CD4-positive, alpha-beta T cell treated with Interleukin-1 beta for 1 hour (primary cell): ENCODE measurements at regions not wholly inside any gene's neighbourhood (a gene's known extent, or its start where the extent isn't known, plus 50 kb on each side); places are given as distances from the start of the nearest gene placed in this dataset.

Experiments used
- DNase-seq, 2 donors: peaks; one replicate each; pipeline ENCODE4 v3.0.0-alpha.2; 2020 to 2022

DNA sequence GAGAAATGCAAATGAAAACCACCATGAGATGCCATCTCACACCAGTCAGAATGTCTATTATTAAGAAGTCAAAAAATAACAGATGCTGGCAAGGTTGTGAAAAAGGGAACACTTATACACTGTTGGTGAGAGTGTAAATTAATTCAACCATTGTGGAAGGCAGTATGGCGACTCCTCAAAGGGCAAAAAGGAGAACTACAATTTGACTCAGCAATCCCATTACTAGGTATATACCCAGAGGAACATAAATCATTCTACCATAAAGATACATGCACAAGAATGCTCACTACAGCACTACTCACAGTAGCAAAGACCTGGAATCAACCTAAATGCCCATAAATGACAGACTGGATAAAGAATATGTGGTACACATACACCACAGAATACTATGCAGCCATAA lies 161.1 kb upstream of the PDGFD start:
- DNase-seq: no peak

- DNase-seq: no peak
These were observed 160.3 kb upstream of the PDGFD start for GRCh38 chr11:104324276-104324675.

- DNase-seq: no peak
These were observed 159.9 kb upstream of the PDGFD start for GRCh38 chr11:104323841-104324240.

GRCh38 chr11:104322696-104323095 lies 158.7 kb upstream of the PDGFD start:
- no peak for DNase-seq

DNA sequence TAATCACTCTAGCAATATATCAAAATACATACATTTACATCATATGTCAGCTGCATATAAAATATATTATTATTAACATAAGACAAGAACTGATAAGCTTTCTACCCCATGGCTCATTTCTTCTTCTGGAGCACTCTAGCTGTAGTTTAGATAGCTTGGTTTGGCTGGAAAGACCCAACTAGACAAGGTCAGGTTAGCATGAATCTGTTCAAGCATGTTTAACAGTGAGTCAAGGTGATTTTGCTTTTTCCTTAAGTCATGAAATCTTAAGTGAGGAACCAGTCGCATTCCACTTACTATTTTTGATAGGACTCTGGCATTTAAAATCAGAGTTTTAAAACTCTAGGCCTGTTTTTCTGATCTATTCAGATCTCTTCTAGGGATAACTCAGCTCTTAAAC lies 157.0 kb upstream of the PDGFD start:
- DNase-seq: no peak

DNA sequence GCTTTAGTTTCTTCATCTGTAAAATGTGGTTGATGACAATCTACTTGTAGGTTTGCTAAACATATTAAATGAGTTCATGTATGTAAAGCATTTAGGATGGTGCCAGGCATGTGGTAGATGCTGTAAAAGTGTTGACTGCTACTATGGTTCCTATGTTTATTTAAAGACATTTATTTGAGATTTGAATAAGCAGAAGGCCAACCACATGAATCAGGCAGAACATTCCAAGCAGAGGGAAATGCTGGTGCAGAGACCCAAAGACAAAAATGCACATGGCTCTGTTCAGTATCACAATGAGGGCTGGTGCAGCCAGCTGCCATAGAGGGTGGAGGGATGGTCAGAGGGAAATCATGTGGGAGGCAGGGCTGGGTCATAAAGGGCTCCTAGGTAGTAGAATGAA lies 156.2 kb upstream of the PDGFD start:
- DNase-seq: no peak

DNA sequence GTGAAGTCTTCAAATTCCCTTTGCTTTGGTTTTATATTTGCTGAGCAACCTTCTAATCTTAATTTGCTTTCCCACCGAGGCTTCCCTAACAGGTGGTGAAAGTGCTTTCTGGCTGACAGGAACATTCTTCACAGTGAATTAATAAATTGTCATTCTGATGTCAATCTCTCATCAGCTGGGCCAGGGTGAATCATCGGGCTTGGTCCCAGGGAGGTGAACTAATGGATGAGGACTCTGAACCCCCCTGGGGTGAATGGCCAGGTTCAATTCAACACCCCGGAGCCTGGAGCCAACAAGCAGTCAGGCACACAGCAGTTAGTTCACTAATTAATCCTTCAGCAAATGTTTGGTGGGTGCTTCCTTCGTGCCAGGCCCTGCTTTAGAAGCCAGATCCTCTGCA lies 155.4 kb upstream of the PDGFD start:
- no peak for DNase-seq

DNA sequence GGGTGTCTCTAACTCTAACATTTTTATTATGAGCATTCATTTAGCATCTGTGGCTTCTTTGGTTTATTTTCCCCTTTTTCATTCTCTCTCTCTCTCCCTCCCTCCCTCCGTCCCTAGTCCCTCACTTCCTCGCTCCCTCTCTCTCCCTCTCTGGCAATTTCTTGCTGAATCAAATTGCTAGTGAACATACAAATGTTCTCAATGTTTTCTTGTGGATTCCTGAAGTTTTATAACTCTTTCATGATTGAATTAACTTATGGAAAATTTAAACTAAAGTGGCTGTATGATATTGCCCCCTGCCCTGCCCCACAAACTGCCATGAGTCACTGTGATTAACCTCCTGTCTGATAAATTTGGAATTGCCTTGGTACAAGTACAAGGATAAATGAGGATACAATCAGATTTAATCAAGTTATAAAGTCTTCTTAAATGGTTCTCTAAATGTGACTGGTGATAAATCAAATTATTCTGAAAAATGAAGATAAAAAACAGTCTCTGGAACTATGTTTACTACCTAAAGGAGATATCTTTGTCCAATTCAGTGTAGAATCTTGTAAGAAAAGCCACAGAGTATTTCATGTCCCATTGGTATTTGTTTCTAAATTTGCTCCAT lies 143.0 kb upstream of the PDGFD start:
- DNase-seq: no peak

DNA sequence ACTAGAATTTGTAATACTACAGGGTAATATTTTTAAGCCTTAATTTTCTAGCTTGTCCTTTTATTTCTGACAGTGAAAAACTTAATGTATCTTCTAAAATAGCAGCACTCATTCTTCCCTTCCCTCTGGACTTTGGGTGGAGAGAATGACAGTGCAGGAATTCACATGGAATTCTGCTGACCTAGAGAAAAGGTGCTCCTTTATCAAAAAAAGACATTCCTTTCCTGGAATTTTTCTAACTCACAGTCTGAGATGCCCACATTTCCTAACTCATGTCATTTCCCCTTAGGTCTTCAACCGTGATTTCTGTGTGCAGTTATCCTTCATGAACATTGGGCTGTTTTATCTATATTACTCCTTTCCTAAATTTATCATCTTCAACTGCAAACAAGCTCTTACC lies 137.8 kb upstream of the PDGFD start:
- DNase-seq: no peak

DNA sequence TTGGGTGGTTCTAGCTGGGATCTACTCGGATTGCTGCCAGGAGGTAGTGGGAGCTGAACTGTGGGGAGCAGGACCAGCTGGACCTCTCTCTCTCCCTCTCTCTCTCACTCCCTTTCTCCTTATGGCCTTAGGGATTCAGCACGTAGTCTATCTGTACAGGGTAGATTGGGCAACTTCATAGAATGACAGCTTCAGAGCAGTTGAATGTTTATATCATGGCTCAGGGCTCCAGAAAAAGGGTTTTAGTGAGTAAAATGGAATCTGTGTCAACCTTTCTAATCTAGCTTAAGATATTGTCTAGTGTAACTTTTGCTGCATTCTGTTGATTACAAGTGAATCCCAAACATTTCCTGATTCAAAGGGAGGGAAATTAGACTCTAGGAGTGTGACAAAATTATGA lies 127.7 kb upstream of the PDGFD start:
- no peak for DNase-seq

GRCh38 chr11:104286129-104286528 lies 122.2 kb upstream of the PDGFD start:
- no peak for DNase-seq

DNA sequence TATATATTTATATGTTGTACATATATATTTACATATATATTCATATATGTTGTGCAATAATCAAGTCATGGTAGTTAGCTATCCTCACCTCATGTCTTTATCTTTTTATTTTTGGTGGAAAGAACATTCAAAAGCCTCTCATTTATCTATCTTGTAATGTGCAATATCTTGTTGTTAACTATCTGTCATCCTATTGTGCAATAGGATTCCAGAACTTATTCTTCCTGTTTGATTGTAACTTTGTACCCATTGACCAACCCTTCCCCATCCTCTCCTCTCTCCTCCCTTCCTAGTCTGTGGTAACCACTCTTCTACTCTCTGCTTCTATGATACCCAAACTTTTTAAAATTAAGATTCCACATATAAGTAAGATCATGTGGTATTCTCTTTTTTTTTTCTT lies 115.6 kb upstream of the PDGFD start:
- DNase-seq: no peak

- DNase-seq: no peak
These were observed 112.0 kb upstream of the PDGFD start for GRCh38 chr11:104275992-104276391.

- DNase-seq: no peak
These were observed 96.5 kb upstream of the PDGFD start for GRCh38 chr11:104260456-104260855.

DNA sequence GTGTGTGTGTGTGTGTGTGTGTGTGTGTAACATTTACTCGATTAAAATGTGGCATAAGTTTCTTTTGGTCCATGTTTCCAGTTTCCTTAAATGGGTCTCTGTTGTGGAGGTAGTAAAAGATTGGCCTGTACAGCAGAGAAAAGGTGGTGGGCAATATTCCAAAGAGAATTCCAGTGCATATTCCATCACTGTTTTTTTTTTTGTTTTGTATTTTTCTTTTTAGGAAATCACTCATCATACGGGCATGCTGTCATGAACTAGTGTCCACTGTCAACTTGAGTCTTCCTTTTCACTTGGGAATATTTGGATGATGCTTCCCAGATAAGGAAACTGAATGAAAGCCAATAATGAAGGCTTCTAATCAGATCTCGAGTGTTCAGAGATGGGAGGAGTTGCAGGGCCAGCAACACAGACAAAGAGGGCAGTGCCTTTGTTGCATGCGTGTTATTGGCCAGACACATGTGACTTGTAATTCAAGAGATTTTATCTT lies 95.2 kb upstream of the PDGFD start:
- no peak for DNase-seq

DNA sequence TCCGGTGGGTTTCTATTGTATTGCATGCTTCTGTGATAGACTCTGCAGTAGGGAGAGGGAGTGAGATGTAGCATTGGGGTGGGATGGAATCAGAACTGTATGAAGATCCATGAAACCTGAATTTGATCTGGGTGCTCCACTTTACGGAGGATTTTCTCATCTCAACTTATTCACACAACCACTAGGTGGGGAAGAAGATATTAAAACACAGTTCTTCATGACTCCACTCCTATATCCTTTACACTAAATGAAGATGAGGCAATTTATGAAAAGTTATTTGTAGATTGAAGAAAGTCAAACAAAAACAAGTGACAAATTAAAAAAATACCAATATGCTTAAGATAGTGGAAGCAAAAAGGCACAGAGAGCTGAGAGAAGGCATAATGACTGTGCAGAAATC lies 92.6 kb upstream of the PDGFD start:
- DNase-seq: no peak

DNA sequence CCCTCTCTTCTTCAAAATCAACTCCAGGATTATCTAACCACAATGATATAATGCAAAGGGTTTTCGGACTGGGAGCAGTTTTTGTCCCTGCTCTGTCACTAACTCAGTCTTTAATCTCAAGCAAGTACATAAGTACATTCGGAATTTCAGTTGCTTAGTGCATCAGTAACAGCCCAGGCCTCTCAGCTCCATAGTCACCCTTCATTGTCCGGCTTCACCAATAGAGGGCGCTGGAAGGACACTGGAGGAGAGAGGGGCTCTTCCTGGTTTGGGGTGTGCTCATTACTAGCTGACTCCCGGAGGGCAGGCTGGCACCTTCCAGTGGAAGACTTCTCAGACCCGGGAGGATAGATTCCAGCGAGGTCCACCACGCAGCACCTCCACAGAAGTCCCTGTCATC lies 90.4 kb upstream of the PDGFD start:
- DNase-seq: peak; percentile 1 to 8

- DNase-seq: no peak
These were observed 82.6 kb upstream of the PDGFD start for GRCh38 chr11:104246590-104246989.

DNA sequence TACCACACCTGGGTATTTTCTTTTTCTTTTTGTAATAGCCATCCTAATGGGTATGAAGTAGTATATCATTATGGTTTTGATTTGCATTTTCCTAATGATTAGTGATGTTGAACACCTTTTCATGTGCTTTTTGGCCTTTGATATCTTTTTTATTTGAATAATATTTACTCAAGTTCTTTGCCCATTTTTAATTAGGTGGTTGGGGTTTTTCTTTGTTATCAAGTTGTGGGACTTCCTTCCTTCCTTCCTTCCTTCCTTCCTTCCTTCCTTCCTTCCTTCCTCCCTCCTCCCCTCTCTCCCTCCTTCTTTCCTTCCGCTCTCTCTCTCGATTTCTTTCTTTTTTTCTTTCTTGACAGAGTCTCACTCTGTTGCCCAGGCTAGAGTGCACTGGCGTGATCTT lies 75.0 kb upstream of the PDGFD start:
- DNase-seq: no peak

GRCh38 chr11:104225047-104225446 lies 61.1 kb upstream of the PDGFD start:
- DNase-seq: no peak

GRCh38 chr11:104222464-104222863 lies 58.5 kb upstream of the PDGFD start:
- no peak for DNase-seq

DNA sequence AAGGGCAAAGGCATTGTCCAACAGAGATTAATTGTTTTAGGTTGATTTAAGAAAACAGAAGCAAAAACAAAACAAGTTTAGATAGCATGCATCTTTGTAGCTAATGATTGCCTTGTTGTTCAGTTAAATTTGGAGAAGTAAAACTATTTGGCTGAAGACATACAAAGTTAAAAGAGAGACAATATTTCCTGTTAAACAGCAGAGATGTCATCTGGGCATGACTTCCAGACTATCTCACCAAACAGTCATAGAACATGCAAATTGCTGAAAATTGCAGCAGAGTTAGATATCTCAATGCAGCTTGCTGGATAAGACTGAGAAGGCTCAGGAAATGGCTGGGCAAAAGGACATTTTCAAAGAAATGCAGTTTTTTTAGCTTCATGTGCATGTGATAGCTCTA lies 57.5 kb upstream of the PDGFD start:
- no peak for DNase-seq

GRCh38 chr11:104219096-104219495 lies 55.1 kb upstream of the PDGFD start:
- DNase-seq: no peak

DNA sequence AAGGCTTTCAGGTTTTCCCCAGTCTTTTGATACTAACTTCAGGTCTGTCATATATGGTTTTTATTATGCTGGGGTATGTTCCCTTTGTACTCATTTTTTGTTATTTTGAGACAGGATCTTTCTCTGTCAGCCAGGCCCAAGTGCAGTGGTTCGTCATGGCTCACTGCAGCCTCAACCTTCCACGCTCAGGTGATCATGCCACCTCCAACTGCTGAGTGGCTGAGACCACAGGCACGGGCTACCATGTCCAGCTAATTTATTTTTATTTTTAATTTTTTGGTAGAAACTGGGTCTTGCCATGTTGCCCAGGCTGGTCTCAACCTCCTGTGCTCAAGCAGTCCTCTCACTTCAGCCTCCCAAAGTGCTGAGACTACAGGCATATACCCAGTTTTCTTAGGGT lies 50.6 kb upstream of the PDGFD start:
- DNase-seq: no peak
